H9 (cell line): ENCODE measurements at regions not wholly inside any gene's neighbourhood (a gene's known extent, or its start where the extent isn't known, plus 50 kb on each side); places are given as distances from the start of the nearest gene placed in this dataset.

Source experiments
- DNase-seq: peaks from one replicate; pipeline ENCODE4 v3.0.0-alpha.2; 2017
- H2AFZ ChIP-seq: one replicate; pipeline ENCODE4 v1.6.1; 2013; ENCODE audit warnings: mild to moderate bottlenecking, low read length, control low read depth, moderate library complexity
- H2AK5ac ChIP-seq: 2 replicates; pipeline ENCODE4 v1.6.1; 2013; ENCODE audit warnings: low read length, control low read depth, mixed read lengths; ENCODE audit not compliant: insufficient read length
- H2BK120ac ChIP-seq: one replicate; pipeline ENCODE4 v1.6.1; 2013; ENCODE audit warnings: low read depth, mild to moderate bottlenecking, low read length, control low read depth, inconsistent platforms; ENCODE audit not compliant: poor library complexity, severe bottlenecking
- H2BK12ac ChIP-seq: 2 replicates; pipeline ENCODE4 v1.6.1; 2013; ENCODE audit warnings: low read length, control low read depth, mixed read lengths, low read depth; ENCODE audit not compliant: insufficient read length
- H2BK15ac ChIP-seq: 2 replicates; pipeline ENCODE4 v1.6.1; 2013; ENCODE audit warnings: low read depth, low read length, control low read depth
- H2BK20ac ChIP-seq: one replicate; pipeline ENCODE4 v1.6.1; 2013; ENCODE audit warnings: low read depth, mild to moderate bottlenecking, low read length, control low read depth, inconsistent platforms; ENCODE audit not compliant: poor library complexity, severe bottlenecking
- H2BK5ac ChIP-seq: 2 replicates; pipeline ENCODE4 v1.6.1; 2013; ENCODE audit warnings: low read length, control low read depth, mixed read lengths; ENCODE audit not compliant: insufficient read length
- H3K14ac ChIP-seq: 2 replicates; pipeline ENCODE4 v1.6.1; 2013; ENCODE audit warnings: low read length, control low read depth; ENCODE audit not compliant: insufficient read depth
- H3K18ac ChIP-seq: 2 replicates; pipeline ENCODE4 v1.6.1; 2013; ENCODE audit warnings: low read depth, mild to moderate bottlenecking, mixed read lengths, low read length, control low read depth; ENCODE audit not compliant: insufficient read length
- H3K23ac ChIP-seq: 2 replicates; pipeline ENCODE4 v1.6.1; 2013; ENCODE audit warnings: low read length, control low read depth, mixed read lengths, low read depth; ENCODE audit not compliant: insufficient read length
- H3K23me2 ChIP-seq: 2 replicates; pipeline ENCODE4 v1.6.1; 2013; ENCODE audit warnings: low read depth, mild to moderate bottlenecking, mixed read lengths, low read length, control low read depth; ENCODE audit not compliant: insufficient read length, poor library complexity, severe bottlenecking
- H3K27ac ChIP-seq: 2 replicates; pipeline ENCODE4 v1.5.1; 2013; ENCODE audit warnings: low read length, control low read depth, mixed read lengths, low read depth; ENCODE audit not compliant: insufficient read length
- H3K27me3 ChIP-seq: 2 replicates; pipeline ENCODE4 v1.6.1; 2013; ENCODE audit warnings: low read length, control low read depth, inconsistent platforms; ENCODE audit not compliant: insufficient read depth
- H3K4ac ChIP-seq: 2 replicates; pipeline ENCODE4 v1.6.1; 2013; ENCODE audit warnings: low read depth, mild to moderate bottlenecking, control low read depth, inconsistent platforms, low read length, moderate library complexity
- H3K4me1 ChIP-seq: 2 replicates; pipeline ENCODE4 v1.6.1; 2013; ENCODE audit warnings: low read length, control low read depth, inconsistent platforms; ENCODE audit not compliant: insufficient read depth
- H3K4me2 ChIP-seq: 2 replicates; pipeline ENCODE4 v1.6.1; 2013; ENCODE audit warnings: low read length, control low read depth, mixed read lengths; ENCODE audit not compliant: insufficient read length, insufficient read depth
- H3K56ac ChIP-seq: 2 replicates; pipeline ENCODE4 v1.6.1; 2013; ENCODE audit warnings: low read depth, mild to moderate bottlenecking, mixed read lengths, low read length, control low read depth; ENCODE audit not compliant: insufficient read length
- H3K79me1 ChIP-seq: 2 replicates; pipeline ENCODE4 v1.6.1; 2013; ENCODE audit warnings: low read depth, mild to moderate bottlenecking, moderate library complexity, low read length, control low read depth, inconsistent platforms; ENCODE audit not compliant: insufficient read depth, poor library complexity, severe bottlenecking
- H3K79me2 ChIP-seq: 2 replicates; pipeline ENCODE4 v1.6.1; 2013; ENCODE audit warnings: low read length, control low read depth, inconsistent platforms; ENCODE audit not compliant: insufficient read depth
- H3K9ac ChIP-seq: 2 replicates; pipeline ENCODE4 v1.6.1; 2013; ENCODE audit warnings: low read length, control low read depth, mixed read lengths; ENCODE audit not compliant: insufficient read length; ENCODE audit errors: extremely low read depth
- H3K9me3 ChIP-seq: one replicate; pipeline ENCODE4 v1.6.1; 2013; ENCODE audit warnings: low read depth, low read length, inconsistent platforms; ENCODE audit not compliant: control insufficient read depth
- H3T11ph ChIP-seq: one replicate; pipeline ENCODE4 v1.6.1; 2013; ENCODE audit warnings: mild to moderate bottlenecking, low read length, control low read depth, inconsistent platforms
- H4K20me1 ChIP-seq: one replicate; pipeline ENCODE4 v1.6.1; 2013; ENCODE audit not compliant: control insufficient read depth, insufficient read length, insufficient read depth
- H4K5ac ChIP-seq: 2 replicates; pipeline ENCODE4 v1.6.1; 2013; ENCODE audit warnings: low read depth, mild to moderate bottlenecking, mixed read lengths, low read length, control low read depth; ENCODE audit not compliant: insufficient read length
- H4K8ac ChIP-seq: replicated peaks from 2 replicates; pipeline ENCODE4 v1.6.1; 2013; ENCODE audit warnings: low read length, control low read depth, mixed read lengths, low read depth; ENCODE audit not compliant: insufficient read length
- H4K91ac ChIP-seq: 2 replicates; pipeline ENCODE4 v1.6.1; 2013; ENCODE audit warnings: low read depth, mild to moderate bottlenecking, moderate library complexity, mixed read lengths, low read length, control low read depth; ENCODE audit not compliant: insufficient read length
- H3K27ac Mint-ChIP-seq, 3 experiments: 2 replicates in 2 of 3; 3 replicates in 1 of 3; pipeline ENCODE4 v1.8.0; 2020 to 2021; ENCODE audit warnings: mixed read lengths in 3 of 3, mild to moderate bottlenecking in 1 of 3, moderate library complexity in 1 of 3
- H3K27me3 Mint-ChIP-seq: 2 replicates; pipeline ENCODE4 v1.8.0; 2021; ENCODE audit warnings: low read depth, mild to moderate bottlenecking, moderate library complexity, mixed read lengths
- H3K36me3 Mint-ChIP-seq, 3 experiments: 2 replicates in 2 of 3; 3 replicates in 1 of 3; pipeline ENCODE4 v1.8.0; 2020 to 2021; ENCODE audit warnings: low read depth in 3 of 3, mixed read lengths in 3 of 3; ENCODE audit not compliant: insufficient read depth in 1 of 3
- H3K4me1 Mint-ChIP-seq, 2 experiments: 2 replicates each; pipeline ENCODE4 v1.8.0; 2020; ENCODE audit warnings: mixed read lengths in 2 of 2
- H3K4me3 Mint-ChIP-seq, 2 experiments: 2 replicates in 1 of 2; 3 replicates in 1 of 2; pipeline ENCODE4 v1.8.0; 2020 to 2021; ENCODE audit warnings: mild to moderate bottlenecking in 2 of 2, mixed read lengths in 2 of 2, moderate library complexity in 1 of 2
- H3K9me3 Mint-ChIP-seq, 2 experiments: 2 replicates in 1 of 2; 3 replicates in 1 of 2; pipeline ENCODE4 v1.8.0; 2020; ENCODE audit warnings: mild to moderate bottlenecking in 2 of 2, mixed read lengths in 2 of 2, moderate library complexity in 1 of 2
- WGBS: extraction: QIAGEN DNeasy Blood & Tissue Kit; methylation state at CpG from one replicate; pipeline ENCODE4 v1.1.7; 2013; ENCODE audit warnings: missing lambda C conversion rate, low lambda C conversion rate, mixed read lengths; ENCODE audit not compliant: insufficient read length; ENCODE audit errors: extremely low coverage; 5-methylcytosine and 5-hydroxymethylcytosine counted together
- TF ChIP-seq, protein P1 (sequence below): fragments of 200-600 bp; sonication (generic); conservative IDR thresholded peaks from 3 replicates; pipeline ENCODE4 v1.8.0; 2021; ENCODE audit warnings: antibody characterized with exemption, mild to moderate bottlenecking

DNA sequence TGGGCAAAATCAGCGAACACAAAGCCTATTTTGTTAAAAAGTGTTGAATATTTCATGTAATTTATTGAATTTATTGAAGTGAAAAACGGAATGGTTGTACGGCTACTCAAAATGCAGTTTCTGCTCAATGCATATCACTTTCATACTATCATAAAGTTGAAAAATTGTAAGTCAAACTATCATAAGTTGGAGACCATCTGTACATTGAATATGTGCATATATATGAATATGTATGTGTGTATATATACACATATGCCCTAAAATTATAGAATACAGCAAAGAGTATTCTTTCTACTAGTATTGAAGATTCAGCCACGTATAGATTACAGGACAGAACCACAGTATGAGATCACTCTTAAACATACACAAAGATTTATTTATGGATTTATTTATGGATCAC lies 499.0 kb upstream of the SULF2 start:
- Histone ChIP-seq H3K9me3 (no peaks in the 10 kb centered on the region), H4K5ac (no peak overlapping the region), H2AFZ (no peak overlapping the region), H2BK12ac (no peak overlapping the region), H3K9ac (no peak overlapping the region), H4K91ac (no peak overlapping the region), H2BK5ac (no peak overlapping the region), H3K14ac (no peak overlapping the region), H4K8ac (no peak overlapping the region), H4K20me1 (peaks cover 3% of the 10 kb centered on the region), H3K27ac (no peak overlapping the region), H3T11ph (no peak overlapping the region), H3K56ac (no peak overlapping the region), H3K4me1 (no peaks in the 10 kb centered on the region), H3K4me2 (no peak overlapping the region), H2BK120ac (no peak overlapping the region), H3K79me1 (no peaks in the 10 kb centered on the region), H3K23ac (no peak overlapping the region), H2BK15ac (no peak overlapping the region), H2BK20ac (no peak overlapping the region), H2AK5ac (no peak overlapping the region), H3K4ac (no peak overlapping the region), H3K23me2 (no peaks in the 10 kb centered on the region), H3K79me2 (no peaks in the 10 kb centered on the region), H3K18ac (no peak overlapping the region), H3K27me3 (no peaks in the 10 kb centered on the region)
- no peaks in the 10 kb centered on the region; a peak in 1 of 7 replicates for H3K36me3 Mint-ChIP-seq
- DNase-seq: no peak
- H3K4me1 Mint-ChIP-seq: peaks cover 28 to 31% of the 10 kb centered on the region in 2 experiments
- no peak overlapping the region for H3K4me3 Mint-ChIP-seq
- H3K9me3 Mint-ChIP-seq: peaks cover 0 to 2% of the 10 kb centered on the region in 2 experiments; a peak in 1 of 5 replicates
- TF ChIP-seq, protein P1, sequence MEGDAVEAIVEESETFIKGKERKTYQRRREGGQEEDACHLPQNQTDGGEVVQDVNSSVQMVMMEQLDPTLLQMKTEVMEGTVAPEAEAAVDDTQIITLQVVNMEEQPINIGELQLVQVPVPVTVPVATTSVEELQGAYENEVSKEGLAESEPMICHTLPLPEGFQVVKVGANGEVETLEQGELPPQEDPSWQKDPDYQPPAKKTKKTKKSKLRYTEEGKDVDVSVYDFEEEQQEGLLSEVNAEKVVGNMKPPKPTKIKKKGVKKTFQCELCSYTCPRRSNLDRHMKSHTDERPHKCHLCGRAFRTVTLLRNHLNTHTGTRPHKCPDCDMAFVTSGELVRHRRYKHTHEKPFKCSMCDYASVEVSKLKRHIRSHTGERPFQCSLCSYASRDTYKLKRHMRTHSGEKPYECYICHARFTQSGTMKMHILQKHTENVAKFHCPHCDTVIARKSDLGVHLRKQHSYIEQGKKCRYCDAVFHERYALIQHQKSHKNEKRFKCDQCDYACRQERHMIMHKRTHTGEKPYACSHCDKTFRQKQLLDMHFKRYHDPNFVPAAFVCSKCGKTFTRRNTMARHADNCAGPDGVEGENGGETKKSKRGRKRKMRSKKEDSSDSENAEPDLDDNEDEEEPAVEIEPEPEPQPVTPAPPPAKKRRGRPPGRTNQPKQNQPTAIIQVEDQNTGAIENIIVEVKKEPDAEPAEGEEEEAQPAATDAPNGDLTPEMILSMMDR: no peak
- no CpG with 5 or more reads among the region's 4 CpGs for WGBS
- H3K27ac Mint-ChIP-seq: no peak overlapping the region
- H3K27me3 Mint-ChIP-seq: no peaks in the 10 kb centered on the region
